H1 (cell line): ENCODE measurements at regions not wholly inside any gene's neighbourhood (a gene's known extent, or its start where the extent isn't known, plus 50 kb on each side); places are given as distances from the start of the nearest gene placed in this dataset.

Experiments
- CTCF ChIA-PET: fragments of 300-600 bp; sonication (Branson Sonifier 250); formaldehyde crosslinking; loops from one replicate; lab custom pipeline; 2021; ENCODE audit not compliant: partially characterized antibody; lab: Charles Lee
- POLR2A ChIA-PET: fragments of 300-600 bp; sonication (Branson Sonifier 250); formaldehyde crosslinking; loops from one replicate; lab custom pipeline; 2021; ENCODE audit warnings: inconsistent platforms; ENCODE audit not compliant: partially characterized antibody; lab: Charles Lee
- DNase-seq, 2 experiments: peaks; one replicate each; pipeline versions ENCODE4 v3.0.0 to v3.0.0-alpha.2; 2010 to 2022; ENCODE audit warnings: low spot score in 2 of 2, low read depth in 1 of 2, mixed read lengths in 1 of 2
- FAIRE-seq: peaks from 2 replicates; lab custom pipeline; 2011; peaks lifted over from hg19 to GRCh38; lab: Jason Lieb, UNC
- H2AFZ ChIP-seq: 2 replicates; pipeline ENCODE4 v1.8.1; 2012; ENCODE audit warnings: low read length, inconsistent platforms
- H2AK5ac ChIP-seq: 2 replicates; pipeline ENCODE4 v1.6.1; 2013; ENCODE audit warnings: low read depth, low read length
- H2BK120ac ChIP-seq: replicated peaks from 2 replicates; pipeline ENCODE3; 2013; ENCODE audit warnings: low read depth, low read length, inconsistent platforms
- H2BK12ac ChIP-seq: 2 replicates; pipeline ENCODE4 v1.6.1; 2013; ENCODE audit warnings: low read depth, low read length
- H2BK15ac ChIP-seq: 2 replicates; pipeline ENCODE4 v1.6.1; 2013; ENCODE audit warnings: low read length
- H2BK20ac ChIP-seq: 2 replicates; pipeline ENCODE4 v1.6.1; 2013; ENCODE audit warnings: low read length
- H2BK5ac ChIP-seq: 2 replicates; pipeline ENCODE4 v1.6.1; 2013; ENCODE audit warnings: low read depth, low read length
- H3K14ac ChIP-seq: 2 replicates; pipeline ENCODE4 v1.6.1; 2013; ENCODE audit warnings: inconsistent platforms; ENCODE audit not compliant: insufficient read length
- H3K18ac ChIP-seq: 2 replicates; pipeline ENCODE4 v1.6.1; 2013; ENCODE audit warnings: low read length; ENCODE audit errors: extremely low read depth
- H3K23ac ChIP-seq: 2 replicates; pipeline ENCODE4 v1.6.1; 2013; ENCODE audit warnings: inconsistent platforms; ENCODE audit not compliant: insufficient read length
- H3K23me2 ChIP-seq: 2 replicates; pipeline ENCODE4 v1.6.1; 2013; ENCODE audit warnings: low read depth, low read length
- H3K27ac ChIP-seq: 2 replicates; pipeline ENCODE4 v1.6.1; 2011; ENCODE audit warnings: low read depth, low read length, inconsistent platforms
- H3K27me3 ChIP-seq, 4 experiments: replicated peaks in 1 of 4; 1 replicate in 1 of 4; 2 replicates in 3 of 4; pipeline versions ENCODE4 v1.6.1 to v1.8.1; 2011 to 2013; ENCODE audit warnings: low read length in 3 of 4, mild to moderate bottlenecking in 3 of 4, inconsistent platforms in 2 of 4, mixed read lengths in 2 of 4, moderate library complexity in 1 of 4; ENCODE audit not compliant: control insufficient read depth in 3 of 4, insufficient read depth in 3 of 4; ENCODE audit errors: extremely low read depth in 1 of 4
- H3K36me3 ChIP-seq, 4 experiments: 2 replicates each; pipeline versions ENCODE4 v1.6.1 to v1.8.1; 2011 to 2013; ENCODE audit warnings: mild to moderate bottlenecking in 4 of 4, low read length in 3 of 4, moderate library complexity in 2 of 4, control low read depth in 1 of 4, inconsistent platforms in 1 of 4; ENCODE audit not compliant: insufficient read depth in 4 of 4, control insufficient read depth in 2 of 4
- H3K4ac ChIP-seq: replicated peaks from 2 replicates; pipeline ENCODE3; 2013; ENCODE audit warnings: low read length, low read depth, mixed read lengths, inconsistent platforms; ENCODE audit not compliant: insufficient read length
- H3K4me1 ChIP-seq, 4 experiments: replicated peaks in 1 of 4; 1 replicate in 1 of 4; 2 replicates in 3 of 4; pipeline versions ENCODE4 v1.6.1 to v1.8.1; 2011 to 2013; ENCODE audit warnings: low read length in 3 of 4, inconsistent platforms in 2 of 4, mixed read lengths in 1 of 4; ENCODE audit not compliant: insufficient read depth in 4 of 4, control insufficient read depth in 3 of 4
- H3K4me2 ChIP-seq, 2 experiments: 2 replicates each; pipeline versions ENCODE4 v1.6.1 to v1.8.1; 2011 to 2013; ENCODE audit warnings: low read depth in 2 of 2, low read length in 2 of 2, control low read depth in 1 of 2, inconsistent platforms in 1 of 2, mild to moderate bottlenecking in 1 of 2; ENCODE audit not compliant: insufficient read depth in 1 of 2
- H3K4me3 ChIP-seq, 4 experiments: fragments of 200-600, 300-600 bp in 1 of 4; sonication (generic), shearing (Covaris generic), sonication (Bioruptor Twin) in 1 of 4; 2 replicates each; pipeline versions ENCODE4 v1.5.1 to v1.8.1; 2011 to 2016; ENCODE audit warnings: low read length in 4 of 4, low read depth in 3 of 4, control low read depth in 2 of 4, inconsistent platforms in 2 of 4, mild to moderate bottlenecking in 2 of 4, mixed read lengths in 1 of 4, moderate library complexity in 1 of 4; ENCODE audit not compliant: insufficient read depth in 2 of 4; ENCODE audit errors: extremely low read depth in 1 of 4
- H3K56ac ChIP-seq: replicated peaks from 2 replicates; pipeline ENCODE3; 2013; ENCODE audit warnings: low read depth, mild to moderate bottlenecking, mixed read lengths, low read length, inconsistent platforms; ENCODE audit not compliant: insufficient read length
- H3K79me1 ChIP-seq: 2 replicates; pipeline ENCODE4 v1.6.1; 2013; ENCODE audit warnings: low read depth, low read length, control low read depth
- H3K79me2 ChIP-seq, 2 experiments: 2 replicates each; pipeline versions ENCODE4 v1.6.1 to v1.8.1; 2012 to 2013; ENCODE audit warnings: low read length in 2 of 2, mild to moderate bottlenecking in 2 of 2, inconsistent platforms in 1 of 2; ENCODE audit not compliant: insufficient read depth in 2 of 2, control insufficient read depth in 1 of 2
- H3K9ac ChIP-seq, 4 experiments: replicated peaks in 1 of 4; 1 replicate in 1 of 4; 2 replicates in 3 of 4; pipeline versions ENCODE4 v1.6.1 to v1.8.1; 2011 to 2013; ENCODE audit warnings: low read depth in 3 of 4, low read length in 3 of 4, control low read depth in 2 of 4, mild to moderate bottlenecking in 2 of 4, moderate library complexity in 2 of 4, inconsistent platforms in 1 of 4; ENCODE audit errors: extremely low read depth in 1 of 4
- H3K9me3 ChIP-seq, 2 experiments: 2 replicates each; pipeline versions ENCODE4 v1.6.1 to v1.8.1; 2012 to 2013; ENCODE audit warnings: mild to moderate bottlenecking in 2 of 2, moderate library complexity in 2 of 2, control low read depth in 1 of 2, inconsistent platforms in 1 of 2, low read depth in 1 of 2, low read length in 1 of 2, mixed read lengths in 1 of 2; ENCODE audit not compliant: insufficient read depth in 2 of 2
- H4K20me1 ChIP-seq, 2 experiments: replicated peaks in 1 of 2; 2 replicates each; pipeline versions ENCODE3 to v1.8.1; 2011 to 2013; ENCODE audit warnings: inconsistent platforms in 2 of 2, low read length in 2 of 2, mild to moderate bottlenecking in 1 of 2; ENCODE audit not compliant: insufficient read depth in 2 of 2, control insufficient read depth in 1 of 2
- H4K5ac ChIP-seq: 2 replicates; pipeline ENCODE4 v1.6.1; 2013; ENCODE audit warnings: low read length, low read depth, mixed read lengths, inconsistent platforms; ENCODE audit not compliant: insufficient read length
- H4K8ac ChIP-seq: 2 replicates; pipeline ENCODE4 v1.8.0; 2013; ENCODE audit warnings: mild to moderate bottlenecking, moderate library complexity, low read length, inconsistent platforms; ENCODE audit not compliant: insufficient read depth; ENCODE audit errors: extremely low read depth
- H4K91ac ChIP-seq: replicated peaks from 2 replicates; pipeline ENCODE3; 2013; ENCODE audit warnings: low read length, mixed read lengths, inconsistent platforms; ENCODE audit not compliant: insufficient read length
- BRCA1 ChIP-seq: IDR thresholded peaks from 2 replicates; pipeline ENCODE4 v1.6.1; 2012; ENCODE audit warnings: low read depth, low read length, improper control_type of control experiment
- CBX5 ChIP-seq: fragments of 300-800, 300-1000 bp; sonication (generic); IDR thresholded peaks from 2 replicates; pipeline ENCODE4 v1.7.1; 2016; ENCODE audit warnings: antibody characterized with exemption, low read length, low read depth
- CHD2 ChIP-seq: IDR thresholded peaks from 2 replicates; pipeline ENCODE4 v1.6.1; 2012; ENCODE audit warnings: low read length, improper control_type of control experiment
- CREB1 ChIP-seq: IDR thresholded peaks from 2 replicates; pipeline ENCODE4 v1.6.1; 2012; ENCODE audit warnings: inconsistent platforms
- E2F6 ChIP-seq: IDR thresholded peaks from 2 replicates; pipeline ENCODE4 v1.6.1; 2012; ENCODE audit warnings: inconsistent platforms
- EGR1 ChIP-seq: IDR thresholded peaks from 2 replicates; pipeline ENCODE4 v1.6.1; 2011; ENCODE audit warnings: low read depth, low read length, borderline replicate concordance
- EP300 ChIP-seq, 2 experiments: IDR thresholded peaks; 1 replicate in 1 of 2; 2 replicates in 1 of 2; pipeline ENCODE4 v1.6.1; 2011 to 2012; ENCODE audit warnings: low read depth in 2 of 2, low read length in 2 of 2, mild to moderate bottlenecking in 2 of 2, borderline replicate concordance in 1 of 2, inconsistent platforms in 1 of 2, moderate library complexity in 1 of 2
- KDM5A ChIP-seq: fragments of 200-600 bp; IDR thresholded peaks from 2 replicates; pipeline ENCODE4 v1.7.1; 2012; ENCODE audit warnings: mild to moderate bottlenecking, low read length, inconsistent platforms, mixed read lengths
- MAX ChIP-seq: IDR thresholded peaks from 2 replicates; pipeline ENCODE4 v1.6.1; 2012; ENCODE audit warnings: inconsistent platforms
- POU5F1 ChIP-seq: IDR thresholded peaks from 2 replicates; pipeline ENCODE4 v1.6.1; 2011; ENCODE audit warnings: low read depth, mild to moderate bottlenecking, low read length, moderate library complexity
- SAP30 ChIP-seq: fragments of 300-600 bp; sonication (generic); IDR thresholded peaks from 2 replicates; pipeline ENCODE4 v1.7.1; 2012; ENCODE audit warnings: low read length, moderate library complexity, mild to moderate bottlenecking, inconsistent platforms; ENCODE audit not compliant: insufficient read depth, insufficient replicate concordance
- SP2 ChIP-seq: IDR thresholded peaks from 2 replicates; pipeline ENCODE4 v1.6.1; 2012; ENCODE audit warnings: mild to moderate bottlenecking, low read length, inconsistent platforms
- SP4 ChIP-seq: IDR thresholded peaks from 2 replicates; pipeline ENCODE4 v1.6.1; 2012; ENCODE audit warnings: low read length, inconsistent platforms
- SUZ12 ChIP-seq: fragments of 200-600 bp; sonication (generic); IDR thresholded peaks from 2 replicates; pipeline ENCODE4 v1.6.1; 2012; ENCODE audit warnings: mild to moderate bottlenecking, inconsistent platforms, low read length, moderate library complexity, mixed read lengths
- YY1 ChIP-seq: IDR thresholded peaks from 2 replicates; pipeline ENCODE4 v1.6.1; 2011; ENCODE audit warnings: low read depth, mild to moderate bottlenecking, low read length
- WGBS, 2 experiments: shearing (Covaris generic) in 1 of 2; methylation state at CpG; one replicate each; pipeline versions ENCODE4 v1.1.6 to v1.1.7; 2013 to 2015; ENCODE audit warnings: low lambda C conversion rate in 2 of 2, mixed read lengths in 2 of 2, inconsistent platforms in 1 of 2, low coverage in 1 of 2, missing lambda C conversion rate in 1 of 2; ENCODE audit not compliant: insufficient replicate concordance in 2 of 2, insufficient coverage in 1 of 2, insufficient read length in 1 of 2; ENCODE audit errors: extremely low coverage in 1 of 2, missing lambda C conversion rate in 1 of 2; 5-methylcytosine and 5-hydroxymethylcytosine counted together

- no peak overlapping the region for H3K4me2 ChIP-seq
- no peak overlapping the region for H2BK120ac ChIP-seq
- H2BK15ac ChIP-seq: no peak overlapping the region
- H3K27ac ChIP-seq: no peak overlapping the region
- no peak overlapping the region for H3K4me3 ChIP-seq
- H2BK5ac ChIP-seq: no peak overlapping the region
- H3K14ac ChIP-seq: no peak overlapping the region
- no peak overlapping the region for H2AFZ ChIP-seq
- H3K4ac ChIP-seq: no peak overlapping the region
- no peak overlapping the region for H2BK12ac ChIP-seq
- peaks cover 8 to 16% of the 10 kb centered on the region in 2 experiments for H3K9me3 ChIP-seq
- no peak overlapping the region for H3K56ac ChIP-seq
- no peak overlapping the region for H3K18ac ChIP-seq
- no peak overlapping the region for H4K91ac ChIP-seq
- WGBS, 2 experiments: 96% methylated on average over 7 of the region's 7 CpGs; no CpG with 5 or more reads in 1 of the 2 experiments
- no peak overlapping the region for H2BK20ac ChIP-seq
- H3K36me3 ChIP-seq: no peaks in the 10 kb centered on the region
- peaks cover 0 to 2% (median 0%) of the 10 kb centered on the region in 4 experiments; a peak in 1 of 7 replicates for H3K4me1 ChIP-seq
- H3K23ac ChIP-seq: no peak overlapping the region
- no peak overlapping the region for H2AK5ac ChIP-seq
- peaks cover 0 to 2% (median 0%) of the 10 kb centered on the region in 4 experiments; a peak in 1 of 7 replicates for H3K27me3 ChIP-seq
- POLR2A ChIA-PET: no interaction called here
- no peak for DNase-seq
- 0 out of 2 replicates have a peak, but pooled peaks cover 6% of the 10 kb centered on the region for H3K79me1 ChIP-seq
- CTCF ChIA-PET: interaction anchor here (0.8 to 1.6 kb wide), 2 partner anchors 41 to 348 kb away, joined by 3 read pairs; no protein-coding TSS in a partner anchor
- H4K8ac ChIP-seq: no peak overlapping the region
- FAIRE-seq: no peak
- H3K23me2 ChIP-seq: peaks cover 11% of the 10 kb centered on the region; the same call in 1 of the 2 replicates
- H3K9ac ChIP-seq: no peak overlapping the region
- peaks cover 0 to 9% of the 10 kb centered on the region in 2 experiments for H4K20me1 ChIP-seq
- H3K79me2 ChIP-seq: no peaks in the 10 kb centered on the region
- no peak overlapping the region for H4K5ac ChIP-seq
- TF ChIP-seq EP300 (IDR thresholded peaks at IDR 0.05; ENCODE audit: borderline replicate concordance in 1 of 2, low read depth in 2 of 2, low read length in 2 of 2): no peak
- no peak for TF ChIP-seq CREB1
- no peak for TF ChIP-seq SP4
- TF ChIP-seq E2F6: no peak
- TF ChIP-seq SUZ12: no peak
- no peak for TF ChIP-seq KDM5A
- no peak for TF ChIP-seq POU5F1
- TF ChIP-seq MAX: no peak
- no peak for TF ChIP-seq BRCA1
- no peak for TF ChIP-seq SAP30
- TF ChIP-seq YY1: no peak
- TF ChIP-seq EGR1: no peak
- TF ChIP-seq CHD2: no peak
- TF ChIP-seq SP2: no peak
- no peak for TF ChIP-seq CBX5
Measured at GRCh38 chr6:169367507-169367906, 113.9 kb upstream of the THBS2 start.
